Type B pancreatic cell (in vitro differentiated cells): ENCODE measurements at regions not wholly inside any gene's neighbourhood (a gene's known extent, or its start where the extent isn't known, plus 50 kb on each side); places are given as distances from the start of the nearest gene placed in this dataset.

Experiments used
- DNase-seq: peaks from one replicate; pipeline ENCODE4 v3.0.0; 2021; ENCODE audit warnings: mixed read lengths; ENCODE audit not compliant: unreplicated experiment; ENCODE audit errors: extremely low spot score
- H3K27ac Mint-ChIP-seq: 2 replicates; pipeline ENCODE4 v1.8.0; 2021; ENCODE audit warnings: mild to moderate bottlenecking, mixed read lengths
- H3K27me3 Mint-ChIP-seq: 2 replicates; pipeline ENCODE4 v1.8.0; 2021; ENCODE audit warnings: mixed read lengths
- H3K36me3 Mint-ChIP-seq: 2 replicates; pipeline ENCODE4 v1.8.0; 2021; ENCODE audit warnings: mixed read lengths
- H3K4me1 Mint-ChIP-seq: one replicate; pipeline ENCODE4 v1.8.0; 2021; ENCODE audit warnings: mixed read lengths; ENCODE audit not compliant: unreplicated experiment
- H3K4me3 Mint-ChIP-seq: 2 replicates; pipeline ENCODE4 v1.8.0; 2021; ENCODE audit warnings: mild to moderate bottlenecking, mixed read lengths
- H3K9me3 Mint-ChIP-seq: 2 replicates; pipeline ENCODE4 v1.8.0; 2021; ENCODE audit warnings: mixed read lengths
- CTCF ChIP-seq: fragments of 200-600 bp; sonication (generic); conservative IDR thresholded peaks from 2 replicates; pipeline ENCODE4 v1.5.0; 2021; ENCODE audit warnings: antibody characterized with exemption, mild to moderate bottlenecking

GRCh38 chr1:5479876-5480646 is 512.2 kb downstream of the NPHP4 start:
- H3K9me3 Mint-ChIP-seq, result peaks cover 6% of the 10 kb centered on the region
- no peak for TF ChIP-seq CTCF
- H3K4me3 Mint-ChIP-seq, result no peak overlapping the region
- peaks cover 73% of the 10 kb centered on the region for H3K27me3 Mint-ChIP-seq
- peaks cover 8% of the 10 kb centered on the region for H3K4me1 Mint-ChIP-seq
- H3K36me3 Mint-ChIP-seq, result no peaks in the 10 kb centered on the region
- no peak for DNase-seq
- H3K27ac Mint-ChIP-seq, result no peak overlapping the region

GRCh38 chr1:5478961-5479360 is 513.3 kb downstream of the NPHP4 start:
- no peak for TF ChIP-seq CTCF
- H3K4me1 Mint-ChIP-seq, result peaks cover 4% of the 10 kb centered on the region
- no peak overlapping the region for H3K4me3 Mint-ChIP-seq
- peaks cover 6% of the 10 kb centered on the region for H3K9me3 Mint-ChIP-seq
- no peaks in the 10 kb centered on the region for H3K36me3 Mint-ChIP-seq
- no peak overlapping the region for H3K27ac Mint-ChIP-seq
- DNase-seq, result no peak
- H3K27me3 Mint-ChIP-seq, result peaks cover 65% of the 10 kb centered on the region

GRCh38 chr1:5478156-5478695 is 514.0 kb downstream of the NPHP4 start:
- H3K27ac Mint-ChIP-seq, result no peak overlapping the region

GRCh38 chr1:5477716-5478115 is 514.5 kb downstream of the NPHP4 start:
- Mint-ChIP-seq H3K4me1 (peaks cover 4% of the 10 kb centered on the region), H3K4me3 (no peak overlapping the region), H3K27ac (no peak overlapping the region), H3K9me3 (peaks cover under 1% of the 10 kb centered on the region), H3K27me3 (peaks cover 58% of the 10 kb centered on the region), H3K36me3 (no peaks in the 10 kb centered on the region)
- no peak for TF ChIP-seq CTCF
- DNase-seq, result no peak

More at GRCh38 chr1:5478156-5478695, 514.0 kb downstream of the NPHP4 start:
- Mint-ChIP-seq H3K4me1 (peaks cover 4% of the 10 kb centered on the region), H3K36me3 (no peaks in the 10 kb centered on the region), H3K9me3 (peaks cover 6% of the 10 kb centered on the region), H3K4me3 (no peak overlapping the region), H3K27me3 (peaks cover 63% of the 10 kb centered on the region)
- TF ChIP-seq CTCF, result no peak
- DNase-seq, result no peak

- Mint-ChIP-seq H3K4me3 (no peak overlapping the region), H3K4me1 (peaks cover 4% of the 10 kb centered on the region), H3K36me3 (no peaks in the 10 kb centered on the region), H3K27me3 (peaks cover 57% of the 10 kb centered on the region), H3K27ac (no peak overlapping the region), H3K9me3 (no peaks in the 10 kb centered on the region)
- TF ChIP-seq CTCF, result no peak
- no peak for DNase-seq
Observed at GRCh38 chr1:5475572-5475971, 516.7 kb downstream of the NPHP4 start.
